ENCODE measurements at regions not wholly inside any gene's neighbourhood (a gene's known extent, or its start where the extent isn't known, plus 50 kb on each side); places are given as distances from the start of the nearest gene placed in this dataset.

- no peaks in the 10 kb centered on the region for H3K4me1 ChIP-seq
- H3K9ac ChIP-seq, result no peak overlapping the region
- H3K27me3 ChIP-seq (ENCODE audit: control insufficient read depth, insufficient read depth, low read length), result no peaks in the 10 kb centered on the region
- no peaks in the 10 kb centered on the region for H3K36me3 ChIP-seq (ENCODE audit: control insufficient read depth, insufficient read depth, low read length)
- peak; percentile 16 for TF ChIP-seq CTCF (IDR thresholded peaks at IDR 0.05)
- no peak overlapping the region for H3K27ac ChIP-seq
- H2AFZ ChIP-seq, result no peak overlapping the region
- no peaks in the 10 kb centered on the region for H3K9me3 ChIP-seq (ENCODE audit: control insufficient read depth, low read length)
- H3K79me2 ChIP-seq, result no peaks in the 10 kb centered on the region
- no peak overlapping the region for H3K4me2 ChIP-seq (ENCODE audit: low read length)
- H3K4me3 ChIP-seq (ENCODE audit: low read depth, low read length), result no peak overlapping the region
These were observed 151.5 kb downstream of the ATXN7L3B start for GRCh38 chr12:74689071-74689655.

DNA sequence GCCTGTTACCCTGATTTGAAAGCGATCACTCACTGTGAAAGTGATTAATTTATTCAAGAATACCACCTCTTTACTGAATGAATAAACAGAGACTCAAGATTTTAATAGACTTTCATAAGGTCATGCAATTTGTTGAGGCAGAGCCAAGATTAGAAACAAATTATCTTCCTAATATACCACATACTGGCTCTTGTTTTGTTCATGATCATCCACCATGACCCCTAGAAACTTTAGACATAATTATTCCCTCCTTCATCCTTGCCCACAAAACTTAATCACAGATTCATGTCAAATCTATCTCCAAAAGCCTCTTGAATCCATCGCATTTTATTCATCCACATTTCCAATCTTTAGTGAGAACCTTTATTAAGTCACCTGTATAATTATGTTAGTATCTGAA, 152.3 kb downstream of the ATXN7L3B start:
- Histone ChIP-seq H3K4me3 (ENCODE audit: low read depth, low read length) (no peak overlapping the region), H3K36me3 (ENCODE audit: control insufficient read depth, insufficient read depth, low read length) (no peaks in the 10 kb centered on the region), H3K9ac (no peak overlapping the region), H3K79me2 (no peaks in the 10 kb centered on the region), H3K27ac (no peak overlapping the region), H2AFZ (no peak overlapping the region), H3K4me2 (ENCODE audit: low read length) (no peak overlapping the region), H3K4me1 (no peaks in the 10 kb centered on the region), H3K9me3 (ENCODE audit: control insufficient read depth, low read length) (no peaks in the 10 kb centered on the region), H3K27me3 (ENCODE audit: control insufficient read depth, insufficient read depth, low read length) (no peaks in the 10 kb centered on the region)
- no peak for TF ChIP-seq CTCF (IDR thresholded peaks at IDR 0.05)

DNA sequence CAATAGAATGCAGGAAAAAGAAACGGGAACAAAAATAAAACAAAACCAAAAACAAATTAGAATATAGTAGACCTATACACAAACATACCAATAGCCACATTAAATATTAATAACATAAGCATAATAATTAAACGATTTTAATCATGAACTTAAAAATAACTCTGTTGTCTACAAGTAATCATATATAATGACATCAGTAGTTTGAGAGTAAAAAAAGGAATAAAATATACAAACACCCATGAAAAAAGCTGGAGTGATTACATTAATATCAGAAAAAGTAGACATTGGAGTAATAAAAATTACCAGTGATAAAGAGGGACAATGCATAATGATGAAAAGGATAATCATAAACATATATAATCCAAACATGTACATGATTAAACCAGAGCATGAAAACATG, 181.8 kb downstream of the ATXN7L3B start:
- no peaks in the 10 kb centered on the region for H3K4me1 ChIP-seq
- H3K36me3 ChIP-seq (ENCODE audit: control insufficient read depth, insufficient read depth, low read length), result no peaks in the 10 kb centered on the region
- H3K4me2 ChIP-seq (ENCODE audit: low read length), result no peak overlapping the region
- no peak for TF ChIP-seq CTCF (IDR thresholded peaks at IDR 0.05)
- no peak overlapping the region for H3K27ac ChIP-seq
- no peak overlapping the region for H2AFZ ChIP-seq
- H3K79me2 ChIP-seq, result no peaks in the 10 kb centered on the region
- H3K4me3 ChIP-seq (ENCODE audit: low read depth, low read length), result no peak overlapping the region
- no peaks in the 10 kb centered on the region for H3K9me3 ChIP-seq (ENCODE audit: control insufficient read depth, low read length)
- H3K27me3 ChIP-seq (ENCODE audit: control insufficient read depth, insufficient read depth, low read length), result no peaks in the 10 kb centered on the region
- H3K9ac ChIP-seq, result no peak overlapping the region

DNA sequence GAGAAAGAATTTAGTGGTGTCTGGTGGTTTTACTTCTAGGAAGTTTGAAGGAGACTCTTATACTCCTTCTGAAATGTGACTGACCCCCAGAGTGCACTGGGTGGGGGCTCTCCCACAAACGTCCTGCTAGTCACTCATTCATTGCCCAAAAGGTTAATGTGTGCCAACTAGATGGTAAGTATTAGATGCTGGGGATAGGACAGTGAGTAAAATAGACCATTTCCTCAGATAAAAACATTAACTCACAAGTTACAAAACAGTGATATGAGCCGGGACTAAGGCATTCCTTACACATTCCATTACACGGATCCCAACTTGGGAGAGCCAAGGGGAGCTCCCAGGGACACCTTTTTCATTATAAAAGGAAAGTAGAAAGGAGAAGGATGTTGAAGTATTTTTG, 185.1 kb downstream of the ATXN7L3B start:
- no peak overlapping the region for H3K4me3 ChIP-seq (ENCODE audit: low read depth, low read length)
- no peaks in the 10 kb centered on the region for H3K36me3 ChIP-seq (ENCODE audit: control insufficient read depth, insufficient read depth, low read length)
- no peak overlapping the region for H3K4me2 ChIP-seq (ENCODE audit: low read length)
- no peaks in the 10 kb centered on the region for H3K4me1 ChIP-seq
- no peaks in the 10 kb centered on the region for H3K27me3 ChIP-seq (ENCODE audit: control insufficient read depth, insufficient read depth, low read length)
- H2AFZ ChIP-seq, result no peak overlapping the region
- no peaks in the 10 kb centered on the region for H3K9me3 ChIP-seq (ENCODE audit: control insufficient read depth, low read length)
- no peak for TF ChIP-seq CTCF (IDR thresholded peaks at IDR 0.05)
- no peaks in the 10 kb centered on the region for H3K79me2 ChIP-seq
- H3K9ac ChIP-seq, result no peak overlapping the region
- H3K27ac ChIP-seq, result no peak overlapping the region

DNA sequence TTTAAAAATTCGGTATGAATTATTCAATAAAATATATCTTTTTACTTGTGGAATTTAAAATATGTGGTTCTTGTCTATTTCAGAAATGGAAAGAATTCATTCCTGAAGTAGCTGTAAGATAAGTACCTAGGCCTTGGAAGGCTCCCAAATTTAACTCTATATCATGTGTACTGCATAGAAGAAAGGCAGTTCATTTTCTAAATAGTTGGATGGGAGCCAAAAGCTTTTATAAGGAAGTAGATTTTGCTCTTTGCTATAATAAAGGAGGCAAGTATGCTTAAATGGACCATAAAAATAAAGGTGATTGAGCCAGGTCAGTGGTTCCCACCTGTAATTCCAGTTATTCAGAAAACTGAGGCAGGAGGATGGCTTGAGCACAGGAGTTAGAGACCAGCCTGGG, 187.5 kb downstream of the ATXN7L3B start:
- Histone ChIP-seq H2AFZ (no peak overlapping the region), H3K9me3 (ENCODE audit: control insufficient read depth, low read length) (no peaks in the 10 kb centered on the region), H3K4me3 (ENCODE audit: low read depth, low read length) (no peak overlapping the region), H3K4me2 (ENCODE audit: low read length) (no peak overlapping the region), H3K9ac (no peak overlapping the region), H3K27ac (no peak overlapping the region), H3K36me3 (ENCODE audit: control insufficient read depth, insufficient read depth, low read length) (no peaks in the 10 kb centered on the region), H3K4me1 (no peaks in the 10 kb centered on the region), H3K27me3 (ENCODE audit: control insufficient read depth, insufficient read depth, low read length) (no peaks in the 10 kb centered on the region), H3K79me2 (no peaks in the 10 kb centered on the region)
- no peak for TF ChIP-seq CTCF (IDR thresholded peaks at IDR 0.05)

Measured in parathyroid adenoma (tissue), 2 donors.